ENCODE measurements at regions not wholly inside any gene's neighbourhood (a gene's known extent, or its start where the extent isn't known, plus 50 kb on each side); places are given as distances from the start of the nearest gene placed in this dataset.
"Not testable (repeated sequence)": the region's sequence is repeated elsewhere in the genome, so short reads cannot be mapped to it uniquely, and the experiment has no call there.

- TF ChIP-seq ZNF512B (CRISPR knock-in tag; IDR thresholded peaks at IDR 0.05; ENCODE audit: borderline replicate concordance) (no peak), GTF3A (CRISPR knock-in tag; conservative IDR thresholded peaks at IDR 0.05) (no peak), ZNF720 (CRISPR knock-in tag; IDR thresholded peaks at IDR 0.05) (no peak)
These were observed 145.1 kb upstream of the GRIP1 start (continued) for GRCh38 chr12:66823857-66824570.

DNA sequence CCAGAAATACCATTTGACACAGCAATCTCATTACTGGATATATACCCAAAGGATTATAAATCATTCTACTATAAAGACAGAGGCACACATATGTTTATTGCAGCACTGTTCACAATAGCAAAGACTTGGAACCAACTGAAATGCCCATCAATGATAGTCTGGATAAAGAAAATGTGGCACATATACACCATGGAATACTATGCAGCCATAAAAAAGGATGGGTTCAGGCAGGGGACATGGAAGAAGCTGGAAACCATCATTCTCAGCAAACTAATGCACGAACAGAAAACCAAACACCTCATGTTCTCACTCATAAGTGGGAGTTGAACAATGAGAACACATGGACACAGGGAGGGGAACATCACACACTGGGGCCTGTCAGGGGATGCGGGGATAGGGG, 147.0 kb upstream of the GRIP1 start:
- in situ Hi-C loops (cut with HindIII; ENCODE audit: extremely low pct_ligation_motif_present, low pct_unique_long_range_greater_than_20kb); CTCF ChIA-PET (ENCODE audit: low intra/inter-chr PET ratio, low total read pairs); BruUV-seq (replicated peaks); H3K4me2 ChIP-seq (ENCODE audit: low read depth, low read length); H3K79me2 ChIP-seq (ENCODE audit: insufficient read depth, low read length); H3K4me1 ChIP-seq (ENCODE audit: insufficient read depth, low read length); FAIRE-seq; POLR2A ChIA-PET; intact Hi-C loops (cut with micrococcal nuclease; ENCODE audit: unreplicated experiment); H3K4me3 ChIP-seq (replicated peaks in 1 of 3; ENCODE audit: insufficient read depth in 1 of 3, low read depth in 2 of 3, low read length in 3 of 3); DNase-seq (ENCODE audit: low spot score); ATAC-seq; H3K9ac ChIP-seq (ENCODE audit: insufficient read depth, low read depth, low read length); H3K27me3 ChIP-seq (ENCODE audit: control insufficient read depth in 1 of 2, insufficient read depth in 2 of 2, low read length in 2 of 2); H4K20me1 ChIP-seq (ENCODE audit: insufficient read depth, low read length); H3K36me3 ChIP-seq (replicated peaks in 1 of 2; ENCODE audit: control insufficient read depth in 1 of 2, insufficient read depth in 2 of 2, low read length in 2 of 2); H3K9me3 ChIP-seq (ENCODE audit: low read length); H3K27ac ChIP-seq (ENCODE audit: extremely low read length, insufficient read depth, low read length); H2AFZ ChIP-seq (ENCODE audit: low read length): not testable (repeated sequence)
- 0% methylated on average over 2 of the region's 2 CpGs for WGBS (ENCODE audit: low lambda C conversion rate)

Measured in HepG2 (cell line).